ENCODE measurements at regions not wholly inside any gene's neighbourhood (a gene's known extent, or its start where the extent isn't known, plus 50 kb on each side); places are given as distances from the start of the nearest gene placed in this dataset.

DNA sequence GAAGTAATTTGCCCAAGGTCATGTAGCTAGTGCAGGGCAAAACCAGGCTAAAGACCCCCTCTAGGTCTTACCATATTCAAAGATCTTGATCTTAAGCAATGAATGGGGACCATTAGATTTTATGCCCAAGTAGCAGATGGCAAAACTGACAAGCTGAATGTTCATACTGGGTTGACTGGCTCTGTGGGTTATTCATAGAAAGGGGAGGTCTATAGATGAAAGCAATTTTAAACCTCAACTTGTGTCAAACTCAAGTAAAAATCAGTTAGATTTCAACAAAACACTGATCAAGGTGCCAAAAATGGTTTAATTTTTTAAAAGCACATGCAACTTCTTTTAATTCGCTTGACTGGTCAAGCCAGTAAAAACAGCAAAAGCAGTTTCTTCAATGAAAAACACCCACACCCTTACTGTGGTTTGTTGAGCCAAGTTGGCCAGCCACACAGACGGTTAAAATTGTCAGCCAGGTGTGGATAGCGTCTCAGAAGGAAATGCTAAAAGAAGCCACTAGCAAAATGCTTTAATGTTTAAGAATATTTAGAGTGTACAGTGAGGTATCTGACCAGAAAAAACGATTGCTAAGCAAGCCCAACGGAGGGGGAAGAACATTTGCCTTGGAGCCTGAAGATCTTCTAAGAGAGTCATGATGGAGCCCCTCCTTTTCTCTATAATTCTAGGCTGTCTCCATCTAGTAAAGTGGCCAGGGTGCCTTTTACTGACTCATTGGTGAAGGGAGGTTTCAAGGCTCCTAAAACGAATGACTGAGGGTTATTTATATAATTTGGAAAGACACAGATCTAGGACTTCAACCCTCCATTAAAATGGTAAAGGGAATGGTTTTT is 539.6 kb upstream of the CLINT1 start:
- WGBS (ENCODE audit: insufficient coverage, insufficient replicate concordance, low lambda C conversion rate, missing lambda C conversion rate) = 2% methylated on average over 6 of the region's 6 CpGs
- no peak overlapping the region; the same call in 1 of the 2 replicates for H3K9ac ChIP-seq (ENCODE audit: control insufficient read depth, insufficient read depth, low read length)
- ChIA-PET POLR2A (no interaction called here), SMC1A (ENCODE audit: uncharacterized antibody, unreplicated experiment) (interaction anchor here (1.1 to 1.8 kb wide), 4 partner anchors 8 to 163 kb away, joined by 4 to 7 read pairs (median 4); no protein-coding TSS in a partner anchor), RAD21 (ENCODE audit: unreplicated experiment) (interaction anchor here (0.9 kb wide), 1 partner anchor 11 kb away, joined by 3 read pairs; no protein-coding TSS in a partner anchor), CTCF (interaction anchor here (0.8 kb wide), 1 partner anchor 15 kb away, joined by 3 read pairs; no protein-coding TSS in a partner anchor)
- in situ Hi-C loops (cut with MboI) = no loop called here
- peaks cover 7% of the 10 kb centered on the region; the same call in 1 of the 2 replicates for H3K4me1 ChIP-seq (ENCODE audit: control insufficient read depth, insufficient read depth, low read length)
- FAIRE-seq = no peak
- H3K9me3 ChIP-seq (replicated peaks; ENCODE audit: control insufficient read depth, insufficient read depth, low read length) = peaks cover 7% of the 10 kb centered on the region; the same call in 2 of the 3 replicates
- peak overlapping the region; percentile 49; the same call in 1 of the 2 replicates for H3K27ac ChIP-seq (ENCODE audit: control insufficient read depth, insufficient read depth)
- H3K79me2 ChIP-seq (ENCODE audit: control insufficient read depth, insufficient read depth, low read length) = no peaks in the 10 kb centered on the region
- no peaks in the 10 kb centered on the region for H4K20me1 ChIP-seq (ENCODE audit: control insufficient read depth, insufficient read depth)
- intact Hi-C loops (cut with micrococcal nuclease; ENCODE audit: unreplicated experiment) = loop anchor here (10.0 kb wide), 1 partner anchor 706 kb away; no protein-coding TSS in a partner anchor
- no TSS peak for BruUV-seq (replicated peaks)
- no peaks in the 10 kb centered on the region for H3K27me3 ChIP-seq (replicated peaks in 1 of 2; ENCODE audit: control insufficient read depth in 2 of 2, insufficient read depth in 2 of 2, low read length in 1 of 2)
- H3K4me2 ChIP-seq (ENCODE audit: control insufficient read depth, insufficient read depth) = peak overlapping the region; percentile 21
- DNase-seq (ENCODE audit: low read depth, low spot score) = peak; percentile 73
- no peak overlapping the region for H3K4me3 ChIP-seq
- H2AFZ ChIP-seq (ENCODE audit: control insufficient read depth, low read depth, low read length) = no peak overlapping the region
- peak; percentile 94 for ATAC-seq
- H3K36me3 ChIP-seq (ENCODE audit: control insufficient read depth in 2 of 2, insufficient read depth in 2 of 2, low read length in 1 of 2) = no peaks in the 10 kb centered on the region
- TF ChIP-seq, protein P1, sequence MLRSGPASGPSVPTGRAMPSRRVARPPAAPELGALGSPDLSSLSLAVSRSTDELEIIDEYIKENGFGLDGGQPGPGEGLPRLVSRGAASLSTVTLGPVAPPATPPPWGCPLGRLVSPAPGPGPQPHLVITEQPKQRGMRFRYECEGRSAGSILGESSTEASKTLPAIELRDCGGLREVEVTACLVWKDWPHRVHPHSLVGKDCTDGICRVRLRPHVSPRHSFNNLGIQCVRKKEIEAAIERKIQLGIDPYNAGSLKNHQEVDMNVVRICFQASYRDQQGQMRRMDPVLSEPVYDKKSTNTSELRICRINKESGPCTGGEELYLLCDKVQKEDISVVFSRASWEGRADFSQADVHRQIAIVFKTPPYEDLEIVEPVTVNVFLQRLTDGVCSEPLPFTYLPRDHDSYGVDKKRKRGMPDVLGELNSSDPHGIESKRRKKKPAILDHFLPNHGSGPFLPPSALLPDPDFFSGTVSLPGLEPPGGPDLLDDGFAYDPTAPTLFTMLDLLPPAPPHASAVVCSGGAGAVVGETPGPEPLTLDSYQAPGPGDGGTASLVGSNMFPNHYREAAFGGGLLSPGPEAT (IDR thresholded peaks at IDR 0.05; ENCODE audit: low read depth) = no peak
- TF ChIP-seq STAT1 (conservative IDR thresholded peaks at IDR 0.05) (no peak), POLR2A (IDR thresholded peaks at IDR 0.05; ENCODE audit: low read depth, low read length) (no peak), RFX5 (IDR thresholded peaks at IDR 0.05; ENCODE audit: low read depth, low read length) (no peak), TCF3 (IDR thresholded peaks at IDR 0.05; ENCODE audit: borderline replicate concordance, insufficient read depth, low read depth, low read length) (peak; percentile 62; the same call in 1 of the 2 replicates), EGR1 (IDR thresholded peaks at IDR 0.05; ENCODE audit: borderline replicate concordance in 1 of 2, low read depth in 2 of 2, low read length in 2 of 2) (no peak), SMAD1 (IDR thresholded peaks at IDR 0.05; ENCODE audit: low read depth, partially characterized antibody) (no peak), MYB (IDR thresholded peaks at IDR 0.05; ENCODE audit: borderline replicate concordance, low read depth, low read length) (peak; percentile 74; the same call in 1 of the 2 replicates), EZH2 (IDR thresholded peaks at IDR 0.05; ENCODE audit: borderline replicate concordance, control insufficient read depth, low read depth, low read length) (no peak), HDAC6 (IDR thresholded peaks at IDR 0.05; ENCODE audit: unreplicated experiment) (no peak), NFYB (IDR thresholded peaks at IDR 0.05; ENCODE audit: insufficient read depth, low read depth, low read length) (0 out of 2 replicates have a peak, but pooled peaks have one; percentile 27), RUNX3 (IDR thresholded peaks at IDR 0.05; ENCODE audit: low read length) (peak; percentile 97), NRF1 (conservative IDR thresholded peaks at IDR 0.05; ENCODE audit: low read depth, low read length) (no peak), MTA2 (IDR thresholded peaks at IDR 0.05; ENCODE audit: low read depth) (peak; percentile 67; the same call in 1 of the 2 replicates), SREBF2 (IDR thresholded peaks at IDR 0.05; ENCODE audit: low read length) (no peak), ZNF24 (IDR thresholded peaks at IDR 0.05) (0 out of 2 replicates have a peak, but pooled peaks have one; percentile 16), TBL1XR1 (IDR thresholded peaks at IDR 0.05; ENCODE audit: low read depth, low read length) (no peak), NBN (IDR thresholded peaks at IDR 0.05) (peak; percentile 67; the same call in 1 of the 2 replicates)
- TF ChIP-seq, protein P2, sequence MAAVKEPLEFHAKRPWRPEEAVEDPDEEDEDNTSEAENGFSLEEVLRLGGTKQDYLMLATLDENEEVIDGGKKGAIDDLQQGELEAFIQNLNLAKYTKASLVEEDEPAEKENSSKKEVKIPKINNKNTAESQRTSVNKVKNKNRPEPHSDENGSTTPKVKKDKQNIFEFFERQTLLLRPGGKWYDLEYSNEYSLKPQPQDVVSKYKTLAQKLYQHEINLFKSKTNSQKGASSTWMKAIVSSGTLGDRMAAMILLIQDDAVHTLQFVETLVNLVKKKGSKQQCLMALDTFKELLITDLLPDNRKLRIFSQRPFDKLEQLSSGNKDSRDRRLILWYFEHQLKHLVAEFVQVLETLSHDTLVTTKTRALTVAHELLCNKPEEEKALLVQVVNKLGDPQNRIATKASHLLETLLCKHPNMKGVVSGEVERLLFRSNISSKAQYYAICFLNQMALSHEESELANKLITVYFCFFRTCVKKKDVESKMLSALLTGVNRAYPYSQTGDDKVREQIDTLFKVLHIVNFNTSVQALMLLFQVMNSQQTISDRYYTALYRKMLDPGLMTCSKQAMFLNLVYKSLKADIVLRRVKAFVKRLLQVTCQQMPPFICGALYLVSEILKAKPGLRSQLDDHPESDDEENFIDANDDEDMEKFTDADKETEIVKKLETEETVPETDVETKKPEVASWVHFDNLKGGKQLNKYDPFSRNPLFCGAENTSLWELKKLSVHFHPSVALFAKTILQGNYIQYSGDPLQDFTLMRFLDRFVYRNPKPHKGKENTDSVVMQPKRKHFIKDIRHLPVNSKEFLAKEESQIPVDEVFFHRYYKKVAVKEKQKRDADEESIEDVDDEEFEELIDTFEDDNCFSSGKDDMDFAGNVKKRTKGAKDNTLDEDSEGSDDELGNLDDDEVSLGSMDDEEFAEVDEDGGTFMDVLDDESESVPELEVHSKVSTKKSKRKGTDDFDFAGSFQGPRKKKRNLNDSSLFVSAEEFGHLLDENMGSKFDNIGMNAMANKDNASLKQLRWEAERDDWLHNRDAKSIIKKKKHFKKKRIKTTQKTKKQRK (IDR thresholded peaks at IDR 0.05; ENCODE audit: low read depth, low read length) = no peak
